Esophagus (tissue), 2 donors: ENCODE measurements at regions not wholly inside any gene's neighbourhood (a gene's known extent, or its start where the extent isn't known, plus 50 kb on each side); places are given as distances from the start of the nearest gene placed in this dataset.

Experiments
- H3K27ac ChIP-seq, 2 donors: one replicate each; pipeline ENCODE4 v1.5.1; 2013; ENCODE audit warnings: low read depth in 2 of 2, mild to moderate bottlenecking in 2 of 2, inconsistent platforms in 1 of 2, low read length in 1 of 2, moderate library complexity in 1 of 2
- H3K27me3 ChIP-seq, 2 donors: one replicate each; pipeline ENCODE4 v1.6.1; 2013; ENCODE audit warnings: low read length in 2 of 2, control low read depth in 1 of 2, mild to moderate bottlenecking in 1 of 2; ENCODE audit not compliant: insufficient read depth in 2 of 2, control insufficient read depth in 1 of 2
- H3K36me3 ChIP-seq, 2 donors: one replicate each; pipeline ENCODE4 v1.6.1; 2013; ENCODE audit warnings: low read length in 1 of 2; ENCODE audit not compliant: control insufficient read depth in 2 of 2, insufficient read depth in 2 of 2
- H3K4me1 ChIP-seq, 2 donors: one replicate each; pipeline ENCODE4 v1.6.1; 2013; ENCODE audit warnings: low read length in 1 of 2; ENCODE audit not compliant: control insufficient read depth in 2 of 2, insufficient read depth in 2 of 2
- H3K4me3 ChIP-seq, 2 donors: one replicate each; pipeline ENCODE4 v1.5.1; 2013; ENCODE audit warnings: low read length in 2 of 2, mild to moderate bottlenecking in 2 of 2, low read depth in 1 of 2, moderate library complexity in 1 of 2
- H3K9me3 ChIP-seq, 2 donors: one replicate each; pipeline ENCODE4 v1.6.1; 2013; ENCODE audit warnings: mild to moderate bottlenecking in 2 of 2, low read depth in 1 of 2, low read length in 1 of 2, moderate library complexity in 1 of 2; ENCODE audit not compliant: control insufficient read depth in 2 of 2, insufficient read depth in 1 of 2
- WGBS, 2 donors: extraction: QIAGEN DNeasy Blood & Tissue Kit; methylation state at CpG; one replicate each; pipeline ENCODE4 v1.1.7; 2013; 5-methylcytosine and 5-hydroxymethylcytosine counted together
- donor health status: healthy with polysubstance abuse.
- donor health status: Bipolar disorder and iron deficiency.

DNA sequence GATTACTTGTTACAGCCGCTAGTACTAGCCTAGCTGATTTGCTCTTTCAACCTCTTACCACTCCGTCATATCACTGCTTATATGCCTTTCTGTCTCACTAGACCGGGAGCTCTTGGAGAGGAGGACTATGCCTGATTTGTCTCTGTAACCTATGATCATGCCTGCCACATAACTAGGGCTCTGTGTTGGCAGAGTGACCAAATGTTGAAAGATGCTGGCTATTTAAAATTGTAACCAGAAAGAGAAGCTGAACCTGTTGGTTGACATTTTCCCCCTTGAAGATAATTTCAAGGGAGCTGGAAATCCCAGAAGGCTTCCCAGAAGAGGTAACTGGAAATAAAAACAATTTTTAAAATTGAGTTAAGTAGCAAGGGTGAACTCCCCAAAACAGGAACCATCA is 124.1 kb upstream of the MYCN start:
- H3K27me3 ChIP-seq, result no peaks in the 10 kb centered on the region
- no peaks in the 10 kb centered on the region for H3K36me3 ChIP-seq
- no peak overlapping the region for H3K27ac ChIP-seq
- H3K4me1 ChIP-seq, result no peaks in the 10 kb centered on the region
- no peaks in the 10 kb centered on the region for H3K9me3 ChIP-seq
- no peak overlapping the region for H3K4me3 ChIP-seq
- 90 to 92% methylated on average over 3 of the region's 3 CpGs for WGBS, 2 donors

DNA sequence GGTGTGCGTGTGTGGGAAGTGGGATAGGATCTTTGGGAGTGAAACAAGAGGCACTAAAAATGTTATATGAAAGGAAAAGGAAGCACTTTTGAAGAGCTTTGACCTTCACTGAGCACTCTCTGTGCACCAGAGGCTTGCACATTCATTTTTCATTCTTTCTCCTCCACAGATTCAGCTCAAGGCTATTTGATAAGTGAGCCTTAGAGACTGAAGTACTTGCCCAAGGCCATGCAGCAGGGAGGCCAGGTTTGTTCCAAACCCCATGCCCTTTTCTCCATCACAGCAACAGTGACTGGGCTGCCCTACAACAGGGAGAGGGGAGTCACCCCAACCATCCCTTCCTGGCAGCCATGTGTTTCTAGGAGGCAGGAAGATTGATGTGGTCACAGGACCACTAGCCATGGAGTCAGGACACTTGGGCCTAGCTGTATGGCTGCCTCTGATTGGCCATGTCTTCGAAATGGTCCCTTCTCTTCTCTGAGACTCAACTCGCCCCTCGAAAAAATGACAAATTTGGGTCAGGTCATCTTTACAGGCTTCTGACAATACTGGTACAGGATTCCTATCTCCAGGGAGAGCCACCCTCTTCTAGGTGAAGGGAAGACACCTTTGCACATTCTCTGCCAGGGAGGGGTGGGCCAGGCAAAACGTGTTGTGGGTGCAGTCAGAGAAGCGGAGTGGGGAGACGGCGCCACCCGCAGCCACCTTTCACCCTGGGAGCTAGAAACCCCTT is 123.5 kb upstream of the MYCN start:
- no peak overlapping the region for H3K27ac ChIP-seq
- H3K9me3 ChIP-seq, result no peaks in the 10 kb centered on the region
- H3K27me3 ChIP-seq, result no peaks in the 10 kb centered on the region
- H3K4me1 ChIP-seq, result no peaks in the 10 kb centered on the region
- WGBS, 2 donors, result 80 to 89% methylated on average over 9 of the region's 9 CpGs
- H3K36me3 ChIP-seq, result no peaks in the 10 kb centered on the region
- H3K4me3 ChIP-seq, result no peak overlapping the region

DNA sequence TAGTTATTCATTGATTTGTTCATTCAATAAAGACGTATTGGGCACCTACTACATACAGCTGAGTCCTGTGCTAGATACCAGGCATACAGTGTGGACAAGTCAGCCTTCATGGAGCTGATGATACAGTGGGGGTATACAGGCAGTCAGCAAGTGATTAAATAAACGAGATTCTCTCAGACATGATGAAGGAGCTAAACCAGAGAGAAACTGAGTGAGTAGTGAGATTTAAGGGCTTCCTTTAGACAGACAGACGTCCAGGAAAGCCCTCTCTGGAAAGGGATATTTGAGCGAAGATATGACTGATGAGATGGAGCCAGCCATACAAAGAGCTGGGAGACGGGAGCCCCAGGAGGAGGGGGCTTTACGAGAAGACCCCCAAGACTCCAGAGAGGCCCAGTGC is 122.6 kb upstream of the MYCN start:
- no peaks in the 10 kb centered on the region for H3K9me3 ChIP-seq
- no peak overlapping the region for H3K4me3 ChIP-seq
- no peak overlapping the region for H3K27ac ChIP-seq
- H3K4me1 ChIP-seq, result no peaks in the 10 kb centered on the region
- no peaks in the 10 kb centered on the region for H3K27me3 ChIP-seq
- H3K36me3 ChIP-seq, result no peaks in the 10 kb centered on the region
- WGBS, 2 donors, result 68 to 74% methylated on average over 6 of the region's 6 CpGs

DNA sequence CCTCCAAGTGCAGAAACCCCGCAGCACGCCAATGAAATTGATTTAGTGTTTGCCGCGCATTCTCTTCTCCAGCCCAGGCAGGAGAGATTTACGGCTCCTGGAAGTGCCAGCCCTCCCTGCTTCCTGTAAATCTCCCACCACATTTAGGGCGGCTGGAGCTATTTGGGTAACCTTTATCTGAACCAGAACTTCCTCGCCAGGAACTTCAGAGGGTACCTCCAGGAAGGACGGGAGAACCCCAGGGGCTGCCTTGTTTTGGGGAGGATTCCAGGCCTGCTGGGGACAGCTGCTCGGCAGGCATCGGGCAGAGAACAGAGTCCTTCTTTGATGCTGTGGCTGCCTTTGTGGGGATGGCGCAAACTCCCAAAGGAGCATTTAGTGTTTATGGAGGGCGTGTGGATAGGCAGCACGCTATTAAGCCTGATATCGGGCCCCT is 122.0 kb upstream of the MYCN start:
- no peaks in the 10 kb centered on the region for H3K27me3 ChIP-seq
- H3K36me3 ChIP-seq, result no peaks in the 10 kb centered on the region
- WGBS, 2 donors, result 66 to 69% methylated on average over 14 of the region's 14 CpGs
- no peak overlapping the region for H3K4me3 ChIP-seq
- H3K27ac ChIP-seq, result no peak overlapping the region
- H3K4me1 ChIP-seq, result no peaks in the 10 kb centered on the region
- H3K9me3 ChIP-seq, result no peaks in the 10 kb centered on the region

DNA sequence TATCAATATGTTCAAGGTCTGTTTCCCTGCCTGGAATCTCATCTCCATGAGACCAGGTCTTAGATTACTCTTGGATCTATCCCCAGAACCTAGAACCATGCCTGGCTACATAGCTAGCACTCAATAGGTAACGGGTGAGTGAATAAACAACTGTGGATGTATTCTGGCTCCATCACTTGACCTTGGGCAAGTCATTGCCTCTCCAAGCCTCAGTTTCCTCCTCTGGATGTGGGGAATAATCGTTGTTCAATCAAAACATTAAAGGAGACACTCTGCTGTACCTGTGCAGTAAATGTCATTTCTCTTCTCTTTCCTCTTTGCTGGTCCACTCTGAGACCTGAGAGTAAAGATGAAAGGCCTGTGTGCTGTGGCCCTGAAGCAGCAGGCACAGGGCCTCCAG is 121.5 kb upstream of the MYCN start:
- no peaks in the 10 kb centered on the region for H3K9me3 ChIP-seq
- 90% methylated on average over 2 of the region's 2 CpGs for WGBS, 2 donors

DNA sequence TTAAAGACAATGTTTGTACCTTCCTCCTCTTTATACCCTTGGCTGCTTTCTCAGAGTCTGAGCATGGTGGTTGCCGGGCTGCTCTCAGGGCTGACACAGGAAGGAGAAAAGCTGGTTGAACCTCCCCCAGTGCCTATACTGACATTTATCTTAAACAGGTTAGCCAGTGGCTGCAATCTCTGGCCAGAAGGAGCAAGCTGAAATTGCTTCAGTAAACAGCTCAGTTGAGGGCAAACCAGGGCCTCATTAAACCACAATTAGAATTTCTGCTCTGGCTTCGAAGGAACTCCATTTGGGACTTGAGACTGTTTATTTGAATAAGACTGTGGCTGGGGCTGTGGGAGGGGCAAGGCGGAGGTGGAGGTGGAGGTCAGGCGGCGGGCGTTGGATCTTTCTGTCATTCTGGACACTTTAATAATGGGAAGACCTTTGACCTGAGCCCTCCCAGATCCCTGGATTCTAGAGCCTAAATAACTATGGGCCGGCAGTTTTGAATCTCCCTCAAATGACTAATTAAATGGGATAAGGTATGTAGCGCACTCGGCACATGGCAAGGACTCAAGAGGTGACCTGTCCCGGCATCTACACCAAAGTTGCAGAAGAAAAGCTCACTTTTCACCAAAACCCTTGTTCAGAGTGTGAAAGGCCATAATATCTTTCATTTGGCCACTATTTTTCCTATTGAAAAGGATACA is 120.6 kb upstream of the MYCN start:
- Histone ChIP-seq H3K27ac (no peak overlapping the region), H3K4me1 (no peaks in the 10 kb centered on the region), H3K4me3 (no peak overlapping the region), H3K36me3 (no peaks in the 10 kb centered on the region), H3K27me3 (no peaks in the 10 kb centered on the region), H3K9me3 (no peaks in the 10 kb centered on the region)
- WGBS, 2 donors, result 74 to 84% methylated on average over 10 of the region's 10 CpGs

More for the DNA sequence above, 121.5 kb upstream of the MYCN start:
- H3K4me3 ChIP-seq, result no peak overlapping the region
- no peaks in the 10 kb centered on the region for H3K27me3 ChIP-seq
- no peaks in the 10 kb centered on the region for H3K4me1 ChIP-seq
- H3K36me3 ChIP-seq, result no peaks in the 10 kb centered on the region
- no peak overlapping the region for H3K27ac ChIP-seq

DNA sequence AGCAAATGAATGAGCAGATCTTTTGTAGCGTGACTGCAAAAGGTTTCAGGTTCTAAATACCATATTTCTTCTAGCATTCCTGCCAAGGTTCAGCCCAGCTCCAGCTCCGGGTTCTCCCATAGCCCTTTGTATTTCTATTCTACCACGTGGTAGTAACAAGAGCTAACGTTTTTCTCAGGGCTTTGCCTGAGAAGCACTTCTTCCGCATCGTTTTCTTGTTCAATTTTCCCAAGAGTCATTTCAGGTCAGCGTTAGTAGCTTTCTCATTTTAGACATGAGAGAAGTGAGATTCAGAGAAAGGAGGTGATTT is 120.1 kb upstream of the MYCN start:
- Histone ChIP-seq H3K27me3 (no peaks in the 10 kb centered on the region), H3K4me3 (no peak overlapping the region), H3K36me3 (no peaks in the 10 kb centered on the region), H3K4me1 (no peaks in the 10 kb centered on the region), H3K27ac (no peak overlapping the region), H3K9me3 (no peaks in the 10 kb centered on the region)
- WGBS, 2 donors, result 75 to 80% methylated on average over 7 of the region's 7 CpGs

DNA sequence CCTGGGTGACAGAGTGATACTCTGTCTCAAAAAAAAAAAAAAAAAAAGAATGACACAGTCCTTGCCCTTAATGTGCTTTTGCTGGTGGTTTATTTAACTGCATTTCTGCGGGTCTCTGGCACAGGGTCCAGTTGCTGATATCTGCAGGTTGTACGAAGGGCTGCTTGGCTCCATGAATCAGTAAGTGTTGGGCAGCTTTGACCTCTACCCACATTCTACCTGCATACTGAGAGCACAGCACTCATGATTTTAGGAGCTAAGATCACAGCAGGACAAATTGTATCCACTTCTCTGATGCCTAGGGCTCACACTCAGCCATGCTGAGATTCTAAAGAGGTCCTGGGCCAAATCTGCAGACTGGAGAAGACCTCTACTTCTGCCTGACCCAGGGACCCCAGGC is 119.4 kb upstream of the MYCN start:
- no peak overlapping the region for H3K27ac ChIP-seq
- no peaks in the 10 kb centered on the region for H3K36me3 ChIP-seq
- 90 to 95% methylated on average over 2 of the region's 2 CpGs for WGBS, 2 donors
- H3K4me3 ChIP-seq, result no peak overlapping the region
- no peaks in the 10 kb centered on the region for H3K4me1 ChIP-seq
- no peaks in the 10 kb centered on the region for H3K9me3 ChIP-seq
- no peaks in the 10 kb centered on the region for H3K27me3 ChIP-seq

DNA sequence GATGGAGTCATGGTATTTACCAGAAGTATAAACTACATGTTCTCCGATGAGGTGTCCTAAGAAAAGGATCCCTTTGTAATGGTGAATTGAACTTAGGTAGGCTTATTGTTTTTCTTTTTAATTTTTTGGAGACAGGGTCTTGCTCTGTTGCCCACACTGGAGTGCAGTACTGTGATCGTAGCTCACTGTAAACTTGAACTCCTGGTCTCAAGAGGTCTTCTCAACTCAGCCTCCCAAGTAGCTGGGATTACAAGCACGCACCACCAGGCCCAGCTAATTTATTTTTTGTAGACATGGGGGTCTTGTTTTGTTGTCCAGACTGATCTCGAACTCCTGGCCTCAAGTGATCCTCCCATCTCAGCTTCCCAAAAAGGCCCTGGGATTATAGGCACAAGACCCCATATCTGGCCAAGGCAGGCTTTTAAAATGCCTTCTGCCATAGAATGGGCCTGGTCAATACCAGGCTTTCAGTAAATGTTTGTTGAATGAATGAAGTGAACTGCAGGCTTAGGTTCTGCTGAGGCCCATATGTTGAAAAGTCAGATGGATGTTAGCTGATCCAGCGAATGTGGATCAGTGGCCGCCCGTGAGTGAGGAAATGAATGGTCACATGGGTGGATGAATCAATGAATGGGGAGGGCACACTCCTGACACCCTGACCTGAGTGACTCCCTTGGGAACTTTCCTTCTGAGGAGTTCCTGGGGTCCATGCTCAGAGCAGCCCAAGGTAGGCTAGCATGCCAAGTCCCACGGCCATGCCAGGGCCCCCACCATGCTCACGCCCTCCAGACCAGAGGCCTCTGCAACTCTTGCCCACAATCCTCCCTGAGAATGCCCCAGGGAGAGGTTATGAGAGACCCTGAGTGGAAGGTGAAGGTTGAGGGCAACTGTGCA is 118.0 kb upstream of the MYCN start:
- Histone ChIP-seq H3K27me3 (no peaks in the 10 kb centered on the region), H3K4me1 (peaks cover 0 to 4% of the 10 kb centered on the region in 2 donors), H3K36me3 (no peaks in the 10 kb centered on the region), H3K27ac (no peak overlapping the region), H3K9me3 (no peaks in the 10 kb centered on the region), H3K4me3 (no peak overlapping the region)
- WGBS, 2 donors, result 90 to 93% methylated on average over 9 of the region's 9 CpGs
